ENCODE measurements at regions not wholly inside any gene's neighbourhood (a gene's known extent, or its start where the extent isn't known, plus 50 kb on each side); places are given as distances from the start of the nearest gene placed in this dataset.

DNA sequence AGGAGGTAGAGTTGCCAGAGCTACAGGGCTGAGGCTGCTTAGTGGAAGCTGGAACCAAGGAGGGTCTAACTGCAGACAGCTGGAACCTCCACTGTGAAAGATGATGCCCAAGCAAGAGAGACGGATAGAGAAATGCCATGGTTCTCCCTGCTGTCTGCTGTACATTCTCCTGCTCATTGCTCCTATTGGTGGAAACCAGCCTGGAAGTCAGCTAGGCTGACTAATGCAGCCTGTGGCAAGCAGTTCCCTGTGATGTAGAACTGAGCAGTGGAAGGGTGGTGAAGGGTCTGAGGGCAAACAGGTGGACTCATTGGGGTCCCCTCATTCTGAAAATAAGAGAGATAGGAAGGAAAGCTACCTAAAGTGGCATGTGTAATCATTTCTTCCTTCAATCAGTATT, 563.6 kb downstream of the SLC4A3 start:
- H3K9me2 ChIP-seq (ENCODE audit: low read depth, low read length) = no peaks in the 10 kb centered on the region
- no peaks in the 10 kb centered on the region for H3K9me3 ChIP-seq (ENCODE audit: low read length)
- no peaks in the 10 kb centered on the region for H3K36me3 ChIP-seq (ENCODE audit: insufficient read depth, low read length)
- no peak overlapping the region for H2AFZ ChIP-seq (ENCODE audit: low read length)
- H3K4me2 ChIP-seq (ENCODE audit: low read length) = no peak overlapping the region
- H3K9ac ChIP-seq (ENCODE audit: low read length) = no peak overlapping the region
- no peaks in the 10 kb centered on the region for H3K79me2 ChIP-seq (ENCODE audit: insufficient read depth, low read length)
- H3K4me3 ChIP-seq (ENCODE audit: low read depth, low read length, poor library complexity, severe bottlenecking) = no peak overlapping the region
- H3F3A ChIP-seq (ENCODE audit: insufficient read depth, low read length) = no peaks in the 10 kb centered on the region
- no peak overlapping the region for H3K27ac ChIP-seq (ENCODE audit: low read depth, low read length, poor library complexity, severe bottlenecking)
- TF ChIP-seq EZH2 (IDR thresholded peaks at IDR 0.05; ENCODE audit: borderline replicate concordance, low read length) = no peak
- TF ChIP-seq, protein P1, sequence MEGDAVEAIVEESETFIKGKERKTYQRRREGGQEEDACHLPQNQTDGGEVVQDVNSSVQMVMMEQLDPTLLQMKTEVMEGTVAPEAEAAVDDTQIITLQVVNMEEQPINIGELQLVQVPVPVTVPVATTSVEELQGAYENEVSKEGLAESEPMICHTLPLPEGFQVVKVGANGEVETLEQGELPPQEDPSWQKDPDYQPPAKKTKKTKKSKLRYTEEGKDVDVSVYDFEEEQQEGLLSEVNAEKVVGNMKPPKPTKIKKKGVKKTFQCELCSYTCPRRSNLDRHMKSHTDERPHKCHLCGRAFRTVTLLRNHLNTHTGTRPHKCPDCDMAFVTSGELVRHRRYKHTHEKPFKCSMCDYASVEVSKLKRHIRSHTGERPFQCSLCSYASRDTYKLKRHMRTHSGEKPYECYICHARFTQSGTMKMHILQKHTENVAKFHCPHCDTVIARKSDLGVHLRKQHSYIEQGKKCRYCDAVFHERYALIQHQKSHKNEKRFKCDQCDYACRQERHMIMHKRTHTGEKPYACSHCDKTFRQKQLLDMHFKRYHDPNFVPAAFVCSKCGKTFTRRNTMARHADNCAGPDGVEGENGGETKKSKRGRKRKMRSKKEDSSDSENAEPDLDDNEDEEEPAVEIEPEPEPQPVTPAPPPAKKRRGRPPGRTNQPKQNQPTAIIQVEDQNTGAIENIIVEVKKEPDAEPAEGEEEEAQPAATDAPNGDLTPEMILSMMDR (IDR thresholded peaks at IDR 0.05; ENCODE audit: low read length) = no peak
- H3K4me1 ChIP-seq (ENCODE audit: insufficient read depth, low read length, severe bottlenecking) = no peaks in the 10 kb centered on the region
- no peaks in the 10 kb centered on the region for H3K27me3 ChIP-seq (ENCODE audit: insufficient read depth, low read length)
- H4K20me1 ChIP-seq (ENCODE audit: insufficient read depth, low read length) = no peaks in the 10 kb centered on the region

DNA sequence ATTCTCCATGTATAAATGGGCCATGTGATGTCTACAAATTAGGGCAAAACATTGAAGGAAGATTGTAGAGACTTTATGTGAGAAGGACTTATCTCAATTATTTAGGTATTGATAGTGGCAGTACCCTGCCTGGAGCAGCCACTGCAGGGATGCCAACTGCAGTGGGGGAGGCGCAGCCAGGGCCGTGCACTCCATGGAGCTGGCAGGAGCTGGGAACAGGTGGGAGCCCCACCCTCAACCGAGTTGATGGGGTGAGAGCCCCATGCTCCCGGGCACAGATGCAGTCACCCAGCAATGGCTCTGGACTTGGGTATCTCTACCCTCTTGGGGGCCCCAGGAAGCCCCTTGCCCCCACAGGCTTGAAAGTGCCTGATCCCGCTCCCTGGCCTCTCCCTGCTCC, 564.3 kb downstream of the SLC4A3 start:
- Histone ChIP-seq H3K27ac (ENCODE audit: low read depth, low read length, poor library complexity, severe bottlenecking) (no peak overlapping the region), H3F3A (ENCODE audit: insufficient read depth, low read length) (no peaks in the 10 kb centered on the region), H4K20me1 (ENCODE audit: insufficient read depth, low read length) (no peaks in the 10 kb centered on the region), H3K9me3 (ENCODE audit: low read length) (no peaks in the 10 kb centered on the region), H2AFZ (ENCODE audit: low read length) (no peak overlapping the region), H3K4me1 (ENCODE audit: insufficient read depth, low read length, severe bottlenecking) (no peaks in the 10 kb centered on the region), H3K4me3 (ENCODE audit: low read depth, low read length, poor library complexity, severe bottlenecking) (no peak overlapping the region), H3K4me2 (ENCODE audit: low read length) (no peak overlapping the region), H3K79me2 (ENCODE audit: insufficient read depth, low read length) (no peaks in the 10 kb centered on the region), H3K9ac (ENCODE audit: low read length) (no peak overlapping the region), H3K27me3 (ENCODE audit: insufficient read depth, low read length) (no peaks in the 10 kb centered on the region), H3K36me3 (ENCODE audit: insufficient read depth, low read length) (no peaks in the 10 kb centered on the region), H3K9me2 (ENCODE audit: low read depth, low read length) (no peaks in the 10 kb centered on the region)
- no peak for TF ChIP-seq EZH2 (IDR thresholded peaks at IDR 0.05; ENCODE audit: borderline replicate concordance, low read length)
- TF ChIP-seq, protein P1 (IDR thresholded peaks at IDR 0.05; ENCODE audit: low read length) = no peak

DNA sequence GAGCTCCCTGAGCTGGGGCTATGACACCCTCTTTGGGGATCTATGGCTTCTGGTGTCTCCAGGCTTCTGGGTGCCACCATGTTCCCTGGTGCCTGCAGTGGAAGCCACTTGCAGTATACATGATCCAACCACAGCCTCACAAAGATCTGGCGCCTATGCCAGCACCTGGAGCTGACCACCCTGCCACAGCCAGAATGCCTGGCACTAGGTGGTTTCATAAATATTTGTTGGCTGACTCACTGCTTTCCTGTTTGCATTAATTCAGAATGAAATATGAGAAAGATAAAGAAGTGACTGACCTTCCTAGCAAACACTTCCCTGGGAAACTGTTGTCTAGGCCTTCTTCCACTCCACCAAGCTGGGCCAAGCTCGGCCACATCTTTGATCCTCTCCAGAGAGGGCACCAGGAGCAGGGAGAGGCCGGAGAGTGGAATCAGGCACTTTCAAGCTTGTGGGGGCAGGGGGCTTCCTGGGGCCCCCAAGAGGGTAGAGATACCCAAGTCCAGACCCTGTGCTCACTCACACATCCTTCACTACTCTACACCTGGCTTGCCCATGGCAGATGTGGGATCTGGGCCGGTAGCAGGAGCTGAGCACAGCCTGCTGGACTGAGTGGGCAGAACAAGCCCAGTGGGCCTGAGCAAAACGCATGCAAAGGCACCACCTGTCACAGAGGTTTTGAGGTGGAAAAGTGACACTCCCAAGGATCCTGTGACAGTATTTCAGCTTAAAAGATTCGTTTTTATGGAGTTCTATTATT, 565.7 kb downstream of the SLC4A3 start:
- no peak overlapping the region for H2AFZ ChIP-seq (ENCODE audit: low read length)
- no peaks in the 10 kb centered on the region for H3K4me1 ChIP-seq (ENCODE audit: insufficient read depth, low read length, severe bottlenecking)
- TF ChIP-seq EZH2 (IDR thresholded peaks at IDR 0.05; ENCODE audit: borderline replicate concordance, low read length) = no peak
- TF ChIP-seq, protein P1 (IDR thresholded peaks at IDR 0.05; ENCODE audit: low read length) = no peak
- no peaks in the 10 kb centered on the region for H3K79me2 ChIP-seq (ENCODE audit: insufficient read depth, low read length)
- no peaks in the 10 kb centered on the region for H3K36me3 ChIP-seq (ENCODE audit: insufficient read depth, low read length)
- H3K9me2 ChIP-seq (ENCODE audit: low read depth, low read length) = no peaks in the 10 kb centered on the region
- no peaks in the 10 kb centered on the region for H4K20me1 ChIP-seq (ENCODE audit: insufficient read depth, low read length)
- no peak overlapping the region for H3K4me3 ChIP-seq (ENCODE audit: low read depth, low read length, poor library complexity, severe bottlenecking)
- no peaks in the 10 kb centered on the region for H3K27me3 ChIP-seq (ENCODE audit: insufficient read depth, low read length)
- no peak overlapping the region for H3K27ac ChIP-seq (ENCODE audit: low read depth, low read length, poor library complexity, severe bottlenecking)
- H3F3A ChIP-seq (ENCODE audit: insufficient read depth, low read length) = no peaks in the 10 kb centered on the region
- no peaks in the 10 kb centered on the region for H3K9me3 ChIP-seq (ENCODE audit: low read length)
- H3K4me2 ChIP-seq (ENCODE audit: low read length) = no peak overlapping the region
- H3K9ac ChIP-seq (ENCODE audit: low read length) = no peak overlapping the region

Data from OCI-LY1 (cell line).